Endometrial microvascular endothelial cells (primary cell): ENCODE measurements at regions not wholly inside any gene's neighbourhood (a gene's known extent, or its start where the extent isn't known, plus 50 kb on each side); places are given as distances from the start of the nearest gene placed in this dataset.
"Not testable (repeated sequence)": the region's sequence is repeated elsewhere in the genome, so short reads cannot be mapped to it uniquely, and the experiment has no call there.

Experiments used
- in situ Hi-C: cut with HindIII; loops from 2 replicates; pipeline ENCODE4 v1.10.0; 2017; ENCODE audit warnings: low sequenced_read_pairs, low pct_unique_long_range_greater_than_20kb; ENCODE audit errors: inconsistent ontology term

DNA sequence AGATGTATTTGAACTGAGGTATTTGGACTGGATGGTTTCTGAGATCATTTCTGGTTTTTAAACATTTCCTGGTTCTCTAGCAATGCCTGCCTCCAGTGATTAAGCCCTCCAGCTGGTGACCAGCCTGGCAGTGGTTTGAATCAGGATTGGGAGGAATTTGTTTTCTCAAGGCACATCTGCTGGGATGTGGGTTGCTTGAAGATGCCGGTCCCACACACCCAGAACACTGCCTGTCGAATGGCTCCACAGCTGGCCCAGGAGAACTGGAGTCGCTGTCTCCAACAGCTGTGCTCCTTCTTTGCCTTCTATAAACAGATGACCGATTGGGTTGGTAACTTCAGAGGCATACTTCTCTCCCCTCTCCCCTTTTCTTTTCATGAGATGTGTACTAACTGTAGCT, 258.0 kb upstream of the DDHD1 start:
- in situ Hi-C loops: no loop called here

DNA sequence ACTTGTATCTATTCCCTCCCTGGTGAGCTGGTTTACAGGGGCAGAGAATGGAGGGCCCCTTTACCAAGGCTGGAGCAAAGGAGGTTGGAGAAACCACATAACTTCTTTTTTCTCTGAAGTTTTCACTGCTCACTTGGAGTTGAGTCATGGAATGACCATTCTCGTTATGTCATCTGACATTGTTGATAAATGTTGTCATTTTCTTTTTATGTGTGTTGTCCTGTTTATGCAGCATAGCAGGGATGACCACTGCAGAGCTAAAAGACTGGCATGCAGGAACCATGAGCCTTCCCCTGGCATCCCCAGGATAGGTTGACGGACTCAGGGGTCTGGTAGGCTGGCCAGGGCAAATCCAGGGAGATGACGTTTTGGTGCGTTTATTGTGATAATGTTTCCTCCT, 256.8 kb upstream of the DDHD1 start:
- in situ Hi-C loops: no loop called here

DNA sequence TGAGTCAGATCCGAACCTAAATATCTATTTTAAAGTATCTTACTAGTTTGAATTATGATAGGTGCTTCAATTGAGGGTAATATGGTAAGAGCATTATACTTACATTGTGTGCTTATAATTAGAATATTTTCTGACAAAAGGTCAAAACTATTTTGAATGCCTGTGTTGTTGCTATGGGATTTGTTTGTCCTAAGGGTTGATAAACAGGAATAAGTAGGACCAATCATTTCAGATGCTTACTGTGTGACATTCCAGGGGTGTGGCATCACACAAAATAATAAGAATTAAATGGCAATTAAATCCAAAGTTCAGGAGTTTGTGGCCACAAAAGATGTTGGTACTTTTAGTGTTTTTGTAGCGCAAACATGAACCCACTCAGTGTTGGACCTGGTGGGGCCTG, 256.2 kb upstream of the DDHD1 start:
- in situ Hi-C loops: no loop called here

DNA sequence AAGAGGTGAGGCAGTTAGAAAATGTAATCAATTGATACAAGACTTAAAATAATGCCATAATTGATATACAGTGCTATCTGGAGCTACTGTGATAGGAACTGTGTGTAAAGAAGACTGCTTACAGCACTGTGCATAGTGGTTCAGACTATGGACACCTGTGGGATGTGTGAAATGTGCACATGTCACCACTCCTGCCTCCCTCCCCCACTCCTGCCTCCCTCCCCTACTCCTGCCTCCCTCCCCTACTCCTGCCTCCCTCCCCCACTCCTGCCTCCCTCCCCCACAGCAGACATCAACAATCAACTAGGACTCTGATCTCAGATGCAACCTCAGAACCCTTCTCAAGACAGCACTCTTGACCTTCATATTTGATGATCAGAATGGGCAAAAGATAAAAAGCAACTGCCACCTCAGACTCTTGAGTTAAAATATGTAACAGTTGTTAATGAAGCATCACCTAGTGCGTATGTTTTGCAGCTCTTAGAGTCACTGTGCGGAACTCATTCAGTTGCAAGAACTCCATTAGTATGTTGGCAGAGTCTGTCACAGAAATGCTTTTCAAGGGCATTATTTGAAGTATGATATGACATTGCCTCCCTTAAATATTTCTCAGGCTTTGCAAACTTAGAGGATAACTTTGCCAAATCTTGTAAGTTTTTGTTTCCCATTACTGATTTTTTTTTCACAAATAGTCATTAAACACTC, 255.2 kb upstream of the DDHD1 start:
- in situ Hi-C loops: no loop called here

DNA sequence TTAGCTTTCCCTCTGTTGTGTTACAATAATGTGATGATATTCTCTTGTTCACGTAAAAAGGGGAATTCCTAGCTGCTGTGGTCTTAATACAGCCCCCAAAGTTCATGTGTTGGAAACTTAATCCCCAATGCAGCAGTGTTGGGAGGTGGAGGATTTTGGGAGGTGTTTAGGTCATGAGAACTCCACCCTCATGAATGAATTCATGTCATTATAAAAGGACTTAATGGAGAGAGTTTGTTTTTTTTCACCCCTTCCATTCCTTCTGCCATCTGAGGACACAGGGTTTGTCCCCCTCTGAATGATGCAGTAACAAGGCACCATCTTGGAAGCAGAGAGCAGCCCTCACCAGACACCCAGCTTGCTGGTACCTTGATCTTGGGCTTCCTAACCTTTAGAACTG, 253.4 kb upstream of the DDHD1 start:
- in situ Hi-C loops: no loop called here

DNA sequence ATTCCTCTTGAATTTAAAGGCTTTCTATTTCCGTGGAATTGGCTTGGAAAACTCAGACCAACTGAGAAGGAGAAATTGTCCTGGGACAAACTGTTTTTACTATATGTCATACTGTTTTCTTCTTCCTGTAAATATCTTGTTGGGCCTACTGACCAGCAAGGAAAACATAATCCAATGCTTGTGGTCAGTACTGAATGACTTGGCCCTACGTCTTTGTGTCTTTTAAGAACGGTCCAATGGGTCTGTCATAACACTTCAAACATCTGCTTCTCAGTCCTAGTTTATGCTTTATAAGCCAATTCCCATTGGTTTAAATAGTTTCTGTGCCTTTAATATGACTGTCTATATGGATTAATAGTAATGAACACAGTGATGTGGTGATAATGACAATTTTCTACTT, 248.5 kb upstream of the DDHD1 start:
- in situ Hi-C loops: no loop called here

DNA sequence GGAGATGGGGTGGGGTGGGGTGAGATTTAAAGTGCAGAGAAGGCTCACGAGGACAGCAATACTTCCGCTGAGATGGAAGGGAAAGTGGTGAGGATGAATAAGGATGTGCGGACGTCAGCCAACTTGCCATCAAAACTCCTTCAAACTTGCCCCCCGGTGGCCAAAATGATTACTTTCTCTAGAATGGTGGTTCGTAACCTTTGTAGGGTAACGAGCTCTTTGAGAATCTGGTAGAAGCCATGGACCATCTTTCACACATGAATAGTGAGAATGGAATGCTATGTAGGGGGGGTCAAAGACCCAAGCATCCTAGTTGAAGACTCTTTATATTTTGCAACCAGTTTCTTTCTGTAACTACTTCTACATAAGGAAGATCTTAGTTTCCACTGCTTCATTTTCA, 245.9 kb upstream of the DDHD1 start:
- in situ Hi-C loops: no loop called here

DNA sequence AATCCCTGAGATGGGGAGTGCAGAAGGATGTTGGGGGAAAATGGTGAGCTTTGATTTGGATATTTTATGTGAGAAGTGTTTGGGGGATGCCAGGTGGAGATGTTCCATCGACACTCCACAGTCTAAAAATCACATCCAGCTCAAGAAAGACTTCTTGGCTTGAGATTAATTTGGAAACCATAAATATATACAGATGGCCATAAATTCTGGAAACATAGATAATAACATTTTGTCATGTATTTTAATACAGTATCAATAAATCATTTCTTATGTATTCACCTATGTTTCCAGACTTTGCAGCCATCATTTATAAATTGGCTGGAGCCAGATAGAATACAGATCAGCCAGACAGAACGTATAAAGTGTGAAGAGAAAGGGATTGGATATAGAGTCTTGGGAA, 245.5 kb upstream of the DDHD1 start:
- in situ Hi-C loops: no loop called here

DNA sequence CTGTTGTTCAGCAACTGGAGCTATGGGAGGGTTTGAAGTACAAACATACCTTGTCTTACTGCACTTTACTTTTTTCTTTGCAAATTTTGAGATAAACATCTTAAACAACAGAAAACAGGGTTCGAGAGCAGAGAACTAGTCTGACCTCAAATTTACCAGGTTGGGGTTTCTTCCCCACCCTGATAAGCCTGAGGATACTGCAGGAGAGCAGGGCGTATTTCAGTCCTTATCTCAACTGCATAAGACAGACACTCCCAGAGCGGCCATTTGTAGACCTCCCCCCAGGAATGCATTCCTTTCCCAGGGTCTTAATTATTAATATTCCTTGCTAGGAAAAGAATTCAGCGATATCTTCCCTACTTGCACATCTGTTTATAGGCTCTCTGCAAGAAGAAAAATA, 242.1 kb upstream of the DDHD1 start:
- in situ Hi-C loops: not testable (repeated sequence)

DNA sequence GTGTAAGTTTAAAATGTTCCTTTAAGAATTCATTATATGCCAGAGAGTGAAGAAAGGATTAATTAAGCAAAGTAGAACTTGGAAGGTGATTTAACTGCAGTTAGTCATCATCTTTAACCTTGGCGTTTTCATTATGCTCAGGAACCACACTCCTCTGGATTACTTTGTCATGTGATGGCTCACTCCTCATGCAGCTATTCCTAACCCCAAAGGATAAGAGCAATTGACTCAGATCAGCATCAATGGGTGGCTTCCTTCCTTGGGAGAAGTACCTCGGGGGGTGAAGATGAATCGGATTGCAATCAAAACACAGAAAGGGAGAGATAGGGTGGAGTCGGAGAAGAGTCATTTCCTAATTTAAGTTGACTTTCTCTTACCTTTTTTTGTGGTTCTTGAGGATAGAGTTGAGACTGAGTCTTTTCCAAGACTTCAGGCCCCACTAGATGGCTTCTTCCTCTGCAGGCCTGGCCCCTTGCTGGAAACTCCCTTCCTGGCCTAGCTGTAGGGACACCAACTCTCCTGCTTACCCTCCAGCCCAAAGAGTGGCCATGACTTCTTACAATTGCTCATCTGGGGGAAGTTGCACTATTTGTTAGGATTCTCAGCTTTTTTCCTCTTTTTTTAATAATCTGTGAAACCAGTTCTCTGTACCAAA, 238.6 kb upstream of the DDHD1 start:
- in situ Hi-C loops: no loop called here

DNA sequence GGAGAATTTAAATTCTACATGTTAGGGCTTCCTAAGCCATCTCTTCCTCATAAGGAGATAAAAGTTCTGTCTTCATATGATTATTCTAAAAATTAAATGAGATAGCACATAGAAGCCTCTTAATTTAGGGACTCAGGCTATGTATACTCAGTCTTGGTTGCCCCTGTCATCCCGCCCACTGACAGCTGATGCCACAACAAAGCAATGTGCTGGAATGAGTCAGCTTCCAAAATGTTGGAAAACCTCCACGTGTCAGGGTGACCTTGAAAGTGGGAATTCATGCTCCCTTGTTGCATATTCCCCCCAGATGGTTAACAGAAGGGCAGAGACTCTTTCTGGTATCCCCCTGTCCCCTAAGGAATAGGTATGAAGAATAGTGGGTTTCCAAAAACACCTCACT, 238.0 kb upstream of the DDHD1 start:
- in situ Hi-C loops: no loop called here

DNA sequence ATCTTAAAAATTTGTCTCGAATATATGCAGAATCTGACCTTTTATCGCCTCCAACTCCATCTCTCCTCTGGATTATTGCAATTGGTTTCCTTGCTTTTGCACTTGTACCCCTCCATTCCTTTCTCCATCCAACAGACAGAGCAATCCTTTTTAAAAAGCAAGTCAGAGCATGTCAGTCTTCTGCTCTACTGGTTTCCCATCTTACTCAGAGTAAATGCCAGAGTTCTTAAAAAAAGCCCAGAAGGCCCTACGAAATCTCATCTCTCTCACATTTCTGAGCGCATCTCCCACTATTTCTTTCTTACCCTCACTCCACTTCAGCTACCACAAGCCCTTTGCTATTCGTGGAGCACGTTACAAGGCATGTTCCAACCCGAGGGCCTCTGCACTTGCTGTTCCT, 236.9 kb upstream of the DDHD1 start:
- in situ Hi-C loops: no loop called here

DNA sequence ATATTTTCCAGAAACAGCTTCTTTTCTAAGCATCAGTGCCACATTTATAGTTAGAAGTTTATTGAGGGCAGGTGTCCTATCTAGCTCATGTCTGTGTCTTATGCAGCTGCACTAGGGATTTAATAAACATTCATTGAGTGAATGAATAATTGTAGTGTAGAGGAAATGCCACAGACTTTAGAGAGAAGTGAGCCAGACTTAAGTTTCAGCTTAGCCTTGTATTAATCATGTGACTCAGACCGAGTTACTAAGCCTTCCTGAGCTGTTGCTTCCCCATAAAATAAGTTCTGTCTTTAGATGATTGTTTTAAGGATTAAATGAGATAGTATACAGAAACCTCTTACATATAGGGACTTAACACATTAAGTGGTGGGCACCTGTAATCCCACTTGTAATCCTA, 236.1 kb upstream of the DDHD1 start:
- in situ Hi-C loops: no loop called here

DNA sequence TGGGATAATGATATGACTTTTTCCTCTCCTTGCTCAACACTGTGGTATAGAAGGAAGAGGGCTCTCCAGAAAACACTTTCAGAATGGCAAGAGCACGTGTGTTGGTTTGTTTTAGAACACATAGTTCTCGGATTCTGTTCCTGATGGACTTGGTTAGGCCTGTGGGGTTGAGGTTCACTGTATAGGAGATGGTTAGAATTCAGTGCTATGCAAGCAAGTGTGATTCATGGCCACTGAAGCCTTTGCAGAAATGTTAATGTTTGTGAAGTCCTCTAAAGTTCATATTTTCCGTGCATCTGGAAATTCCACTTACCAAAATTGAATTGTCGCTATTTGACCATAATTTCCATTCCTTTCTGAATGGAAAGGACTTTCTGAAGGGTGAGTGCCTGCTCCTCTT, 233.2 kb upstream of the DDHD1 start:
- in situ Hi-C loops: no loop called here

DNA sequence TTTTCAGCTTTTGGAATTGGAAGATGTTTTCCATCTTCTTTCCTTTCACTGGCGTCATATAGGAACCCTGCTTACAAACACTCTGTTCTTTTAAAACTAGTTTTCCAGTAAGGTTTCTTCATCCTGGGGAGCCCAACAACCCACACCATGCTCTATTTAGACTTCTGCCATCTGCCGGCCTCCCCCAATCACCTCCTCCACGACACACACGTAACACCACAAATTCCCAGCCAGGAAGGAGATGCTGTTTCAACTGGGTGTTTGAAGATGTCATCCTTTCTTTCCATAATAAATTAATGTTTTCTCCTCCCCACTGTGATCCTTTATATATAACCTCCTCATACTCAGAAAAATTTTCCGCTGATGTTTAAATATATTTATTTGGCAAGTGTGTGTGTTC, 231.4 kb upstream of the DDHD1 start:
- in situ Hi-C loops: no loop called here

DNA sequence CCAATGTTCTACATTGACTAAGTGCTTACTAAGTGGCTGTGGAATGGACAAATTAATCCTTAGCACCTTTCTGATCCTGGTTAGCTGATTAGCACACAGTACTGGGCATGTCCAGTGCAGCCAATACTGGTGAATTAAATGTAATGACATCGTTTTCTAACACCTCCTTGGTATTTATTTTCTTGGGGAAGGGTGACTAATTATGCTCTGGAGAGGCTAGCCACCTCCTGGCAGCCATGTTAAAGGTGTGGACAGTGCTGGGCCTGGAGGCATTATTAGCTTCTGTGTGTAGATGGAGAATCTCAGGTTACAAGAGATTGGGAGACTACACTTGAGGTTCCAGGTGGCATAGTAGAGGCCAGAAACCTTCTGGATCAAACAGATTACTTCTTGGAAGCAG, 230.9 kb upstream of the DDHD1 start:
- in situ Hi-C loops: no loop called here

DNA sequence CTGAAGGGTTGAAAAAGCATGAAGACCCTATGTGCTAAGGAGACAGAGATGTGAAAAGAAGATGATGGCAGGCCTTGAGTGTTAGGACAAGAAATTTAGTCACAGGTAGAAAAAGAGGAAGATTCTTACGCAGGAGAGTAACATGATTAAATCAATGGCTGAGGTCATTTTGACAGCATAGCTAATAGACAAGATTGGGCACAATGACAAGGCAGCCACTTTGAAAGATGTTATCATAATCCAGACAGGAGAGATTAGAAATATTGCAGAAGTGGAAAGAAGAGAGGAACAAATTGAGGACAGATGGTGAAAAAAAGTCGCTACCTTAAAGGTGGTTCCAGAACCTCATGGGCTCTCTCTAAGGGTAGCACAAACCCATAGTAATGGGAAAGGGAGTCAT, 228.8 kb upstream of the DDHD1 start:
- in situ Hi-C loops: no loop called here

DNA sequence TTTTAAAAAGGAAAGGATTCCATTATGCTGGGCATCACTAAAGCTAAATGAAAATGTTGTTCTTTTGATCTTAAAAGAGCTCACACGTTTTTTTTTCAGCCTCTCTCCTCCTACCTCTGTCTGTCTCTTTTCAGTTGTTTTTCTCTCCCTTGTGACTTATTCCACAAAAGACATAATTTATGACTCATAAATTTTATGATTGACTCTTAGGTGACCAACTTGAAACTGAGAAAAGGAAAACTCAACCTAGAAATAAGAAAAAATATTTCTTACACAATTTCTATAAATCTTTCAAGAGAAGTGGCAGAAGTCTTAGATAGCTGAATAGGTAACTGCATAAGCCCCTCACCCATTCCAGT, 227.7 kb upstream of the DDHD1 start:
- in situ Hi-C loops: no loop called here

DNA sequence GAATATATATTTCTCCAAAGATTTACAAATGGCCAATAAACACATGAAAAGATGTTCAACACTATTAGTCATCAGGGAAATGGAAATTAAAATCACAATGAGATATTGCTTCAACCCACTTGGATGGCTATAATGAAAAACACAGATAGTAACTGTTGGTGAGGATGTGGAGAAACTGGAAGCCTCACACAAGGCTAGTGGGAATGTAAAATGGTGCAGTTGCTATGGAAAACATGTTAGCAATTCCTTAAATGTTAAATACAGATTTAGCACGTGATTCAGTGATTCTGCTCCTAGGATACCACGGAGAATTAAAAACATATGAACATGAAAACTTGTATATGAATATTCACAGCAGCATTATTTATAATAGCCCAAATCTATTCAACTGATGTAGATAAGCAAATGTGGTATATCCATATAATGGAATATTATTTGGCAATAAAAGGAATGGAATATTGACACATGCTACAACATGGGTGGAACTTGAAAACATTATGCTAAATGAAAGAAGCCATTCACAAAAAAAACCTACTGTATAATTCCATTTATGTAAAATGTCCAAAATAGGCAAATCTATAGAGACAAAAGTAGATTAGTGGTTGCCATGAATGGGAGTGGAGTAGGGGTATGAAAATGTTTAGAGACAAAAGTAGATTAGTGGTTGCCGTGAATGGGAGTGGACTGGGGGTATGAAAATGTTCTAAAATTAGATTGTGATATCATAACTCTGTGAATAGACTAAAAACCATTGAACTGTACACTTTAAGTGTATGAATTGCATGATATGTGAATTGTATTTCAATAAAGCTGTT, 227.1 kb upstream of the DDHD1 start:
- in situ Hi-C loops: no loop called here

DNA sequence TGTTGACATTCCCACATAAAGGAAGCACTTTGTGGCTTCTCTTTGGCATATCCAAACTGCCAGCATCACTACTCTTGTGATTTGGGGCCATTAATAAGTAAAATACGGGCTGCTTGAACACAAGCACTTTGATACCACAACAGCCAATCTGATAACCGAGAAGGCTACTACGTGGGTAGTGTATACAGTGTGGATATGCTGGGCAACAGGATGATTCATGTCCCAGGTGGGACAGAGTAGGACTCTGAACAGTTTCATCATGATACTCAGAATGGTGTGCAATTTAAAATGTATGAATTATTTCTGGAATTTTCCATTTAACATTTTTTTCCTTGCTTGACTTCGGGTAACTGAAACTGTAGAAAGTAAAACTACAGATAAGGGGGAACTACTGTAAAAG, 225.0 kb upstream of the DDHD1 start:
- in situ Hi-C loops: no loop called here
